HL-60 (cell line): ENCODE measurements at regions not wholly inside any gene's neighbourhood (a gene's known extent, or its start where the extent isn't known, plus 50 kb on each side); places are given as distances from the start of the nearest gene placed in this dataset.

Experiments
- GABPA ChIP-seq: IDR thresholded peaks from 2 replicates; pipeline ENCODE4 v1.6.1; 2012; ENCODE audit warnings: low read depth
- POLR2AphosphoS5 ChIP-seq: IDR thresholded peaks from 2 replicates; pipeline ENCODE4 v1.6.1; 2012; ENCODE audit warnings: low read depth
- SPI1 ChIP-seq: IDR thresholded peaks from 2 replicates; pipeline ENCODE4 v1.6.1; 2012; ENCODE audit warnings: low read depth, mild to moderate bottlenecking, borderline replicate concordance
- TF ChIP-seq, protein P1 (sequence below): IDR thresholded peaks from one replicate; pipeline ENCODE4 v1.5.1; 2011; ENCODE audit warnings: low read length, control low read depth, inconsistent platforms; ENCODE audit not compliant: insufficient read depth
- TF ChIP-seq, protein P2 (sequence below): IDR thresholded peaks from 2 replicates; pipeline ENCODE4 v1.6.1; 2012; ENCODE audit warnings: low read depth; ENCODE audit not compliant: insufficient replicate concordance

DNA sequence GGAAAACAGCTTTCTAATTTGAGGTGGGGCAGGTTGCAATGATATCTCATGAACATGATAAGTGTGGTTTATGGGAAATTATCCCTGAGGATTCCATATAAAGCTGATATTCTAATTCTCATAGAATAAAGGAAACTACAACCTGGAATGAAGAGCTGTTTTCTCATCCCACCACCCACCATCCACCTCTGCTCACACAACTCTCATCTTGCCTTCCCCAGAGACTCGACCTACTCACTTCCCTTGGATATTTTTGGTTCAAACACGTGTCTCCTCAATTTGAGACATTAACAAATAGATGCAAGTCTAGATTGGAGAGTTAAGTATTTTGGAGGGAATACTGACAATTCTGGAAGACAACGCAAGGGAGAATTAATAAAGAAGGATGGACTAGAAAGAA is 490.9 kb downstream of the TMEM182 start:
- TF ChIP-seq, protein P1, sequence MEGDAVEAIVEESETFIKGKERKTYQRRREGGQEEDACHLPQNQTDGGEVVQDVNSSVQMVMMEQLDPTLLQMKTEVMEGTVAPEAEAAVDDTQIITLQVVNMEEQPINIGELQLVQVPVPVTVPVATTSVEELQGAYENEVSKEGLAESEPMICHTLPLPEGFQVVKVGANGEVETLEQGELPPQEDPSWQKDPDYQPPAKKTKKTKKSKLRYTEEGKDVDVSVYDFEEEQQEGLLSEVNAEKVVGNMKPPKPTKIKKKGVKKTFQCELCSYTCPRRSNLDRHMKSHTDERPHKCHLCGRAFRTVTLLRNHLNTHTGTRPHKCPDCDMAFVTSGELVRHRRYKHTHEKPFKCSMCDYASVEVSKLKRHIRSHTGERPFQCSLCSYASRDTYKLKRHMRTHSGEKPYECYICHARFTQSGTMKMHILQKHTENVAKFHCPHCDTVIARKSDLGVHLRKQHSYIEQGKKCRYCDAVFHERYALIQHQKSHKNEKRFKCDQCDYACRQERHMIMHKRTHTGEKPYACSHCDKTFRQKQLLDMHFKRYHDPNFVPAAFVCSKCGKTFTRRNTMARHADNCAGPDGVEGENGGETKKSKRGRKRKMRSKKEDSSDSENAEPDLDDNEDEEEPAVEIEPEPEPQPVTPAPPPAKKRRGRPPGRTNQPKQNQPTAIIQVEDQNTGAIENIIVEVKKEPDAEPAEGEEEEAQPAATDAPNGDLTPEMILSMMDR = no peak
- no peak for TF ChIP-seq POLR2AphosphoS5
- TF ChIP-seq, protein P2, sequence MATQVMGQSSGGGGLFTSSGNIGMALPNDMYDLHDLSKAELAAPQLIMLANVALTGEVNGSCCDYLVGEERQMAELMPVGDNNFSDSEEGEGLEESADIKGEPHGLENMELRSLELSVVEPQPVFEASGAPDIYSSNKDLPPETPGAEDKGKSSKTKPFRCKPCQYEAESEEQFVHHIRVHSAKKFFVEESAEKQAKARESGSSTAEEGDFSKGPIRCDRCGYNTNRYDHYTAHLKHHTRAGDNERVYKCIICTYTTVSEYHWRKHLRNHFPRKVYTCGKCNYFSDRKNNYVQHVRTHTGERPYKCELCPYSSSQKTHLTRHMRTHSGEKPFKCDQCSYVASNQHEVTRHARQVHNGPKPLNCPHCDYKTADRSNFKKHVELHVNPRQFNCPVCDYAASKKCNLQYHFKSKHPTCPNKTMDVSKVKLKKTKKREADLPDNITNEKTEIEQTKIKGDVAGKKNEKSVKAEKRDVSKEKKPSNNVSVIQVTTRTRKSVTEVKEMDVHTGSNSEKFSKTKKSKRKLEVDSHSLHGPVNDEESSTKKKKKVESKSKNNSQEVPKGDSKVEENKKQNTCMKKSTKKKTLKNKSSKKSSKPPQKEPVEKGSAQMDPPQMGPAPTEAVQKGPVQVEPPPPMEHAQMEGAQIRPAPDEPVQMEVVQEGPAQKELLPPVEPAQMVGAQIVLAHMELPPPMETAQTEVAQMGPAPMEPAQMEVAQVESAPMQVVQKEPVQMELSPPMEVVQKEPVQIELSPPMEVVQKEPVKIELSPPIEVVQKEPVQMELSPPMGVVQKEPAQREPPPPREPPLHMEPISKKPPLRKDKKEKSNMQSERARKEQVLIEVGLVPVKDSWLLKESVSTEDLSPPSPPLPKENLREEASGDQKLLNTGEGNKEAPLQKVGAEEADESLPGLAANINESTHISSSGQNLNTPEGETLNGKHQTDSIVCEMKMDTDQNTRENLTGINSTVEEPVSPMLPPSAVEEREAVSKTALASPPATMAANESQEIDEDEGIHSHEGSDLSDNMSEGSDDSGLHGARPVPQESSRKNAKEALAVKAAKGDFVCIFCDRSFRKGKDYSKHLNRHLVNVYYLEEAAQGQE = no peak
- no peak for TF ChIP-seq GABPA
- TF ChIP-seq SPI1 = no peak
